ENCODE measurements at regions not wholly inside any gene's neighbourhood (a gene's known extent, or its start where the extent isn't known, plus 50 kb on each side); places are given as distances from the start of the nearest gene placed in this dataset.

DNA sequence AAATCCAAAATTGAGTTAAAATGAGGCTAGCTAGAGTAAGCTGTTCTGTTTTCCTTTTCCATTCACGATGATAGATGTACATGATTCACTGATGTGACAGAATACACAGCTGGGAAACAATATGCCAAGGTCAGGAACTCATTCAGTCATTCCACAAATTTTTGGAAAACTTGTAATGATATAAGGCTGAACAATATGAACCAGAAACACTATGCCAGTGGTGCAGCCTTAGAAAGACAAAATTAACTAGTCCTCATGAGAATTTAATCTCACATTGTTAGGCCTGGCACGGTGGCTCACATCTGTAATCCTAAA lies 50.0 kb upstream of the NDST3 start:
- Mint-ChIP-seq H3K27ac (no peak overlapping the region), H3K9me3 (no peaks in the 10 kb centered on the region), H3K4me1 (no peaks in the 10 kb centered on the region), H3K36me3 (ENCODE audit: insufficient read depth in 1 of 3, low read depth in 3 of 3) (no peaks in the 10 kb centered on the region), H3K27me3 (ENCODE audit: low read depth) (no peaks in the 10 kb centered on the region), H3K4me3 (no peak overlapping the region)
- Histone ChIP-seq H2BK120ac (ENCODE audit: low read depth, low read length, poor library complexity, severe bottlenecking) (no peak overlapping the region), H2BK20ac (ENCODE audit: low read depth, low read length, poor library complexity, severe bottlenecking) (no peak overlapping the region), H2AFZ (ENCODE audit: low read length) (no peak overlapping the region), H4K91ac (ENCODE audit: insufficient read length, low read depth, low read length) (no peak overlapping the region), H4K20me1 (ENCODE audit: control insufficient read depth, insufficient read depth, insufficient read length) (no peaks in the 10 kb centered on the region), H3K4me2 (ENCODE audit: insufficient read depth, insufficient read length, low read length) (no peak overlapping the region), H3K27ac (ENCODE audit: insufficient read length, low read depth, low read length) (no peak overlapping the region), H3K9ac (ENCODE audit: extremely low read depth, insufficient read length, low read length) (no peak overlapping the region), H3K14ac (ENCODE audit: insufficient read depth, low read length) (no peak overlapping the region), H4K8ac (replicated peaks; ENCODE audit: insufficient read length, low read depth, low read length) (no peak overlapping the region), H3K4ac (ENCODE audit: low read depth, low read length) (no peak overlapping the region), H3T11ph (ENCODE audit: low read length) (no peak overlapping the region), H4K5ac (ENCODE audit: insufficient read length, low read depth, low read length) (no peak overlapping the region), H3K9me3 (ENCODE audit: control insufficient read depth, low read depth, low read length) (no peaks in the 10 kb centered on the region), H3K56ac (ENCODE audit: insufficient read length, low read depth, low read length) (no peak overlapping the region), H3K79me1 (ENCODE audit: insufficient read depth, low read depth, low read length, poor library complexity, severe bottlenecking) (no peaks in the 10 kb centered on the region), H3K18ac (ENCODE audit: insufficient read length, low read depth, low read length) (no peak overlapping the region), H2BK15ac (ENCODE audit: low read depth, low read length) (no peak overlapping the region), H3K27me3 (ENCODE audit: insufficient read depth, low read length) (no peaks in the 10 kb centered on the region), H3K23ac (ENCODE audit: insufficient read length, low read depth, low read length) (no peak overlapping the region), H3K79me2 (ENCODE audit: insufficient read depth, low read length) (no peaks in the 10 kb centered on the region), H2BK12ac (ENCODE audit: insufficient read length, low read depth, low read length) (no peak overlapping the region), H2AK5ac (ENCODE audit: insufficient read length, low read length) (no peak overlapping the region), H3K4me1 (ENCODE audit: insufficient read depth, low read length) (no peaks in the 10 kb centered on the region), H3K23me2 (ENCODE audit: insufficient read length, low read depth, low read length, poor library complexity, severe bottlenecking) (no peaks in the 10 kb centered on the region), H2BK5ac (ENCODE audit: insufficient read length, low read length) (no peak overlapping the region)
- no CpG with 5 or more reads among the region's 2 CpGs for WGBS (ENCODE audit: extremely low coverage, insufficient read length, low lambda C conversion rate)
- TF ChIP-seq, protein P1, sequence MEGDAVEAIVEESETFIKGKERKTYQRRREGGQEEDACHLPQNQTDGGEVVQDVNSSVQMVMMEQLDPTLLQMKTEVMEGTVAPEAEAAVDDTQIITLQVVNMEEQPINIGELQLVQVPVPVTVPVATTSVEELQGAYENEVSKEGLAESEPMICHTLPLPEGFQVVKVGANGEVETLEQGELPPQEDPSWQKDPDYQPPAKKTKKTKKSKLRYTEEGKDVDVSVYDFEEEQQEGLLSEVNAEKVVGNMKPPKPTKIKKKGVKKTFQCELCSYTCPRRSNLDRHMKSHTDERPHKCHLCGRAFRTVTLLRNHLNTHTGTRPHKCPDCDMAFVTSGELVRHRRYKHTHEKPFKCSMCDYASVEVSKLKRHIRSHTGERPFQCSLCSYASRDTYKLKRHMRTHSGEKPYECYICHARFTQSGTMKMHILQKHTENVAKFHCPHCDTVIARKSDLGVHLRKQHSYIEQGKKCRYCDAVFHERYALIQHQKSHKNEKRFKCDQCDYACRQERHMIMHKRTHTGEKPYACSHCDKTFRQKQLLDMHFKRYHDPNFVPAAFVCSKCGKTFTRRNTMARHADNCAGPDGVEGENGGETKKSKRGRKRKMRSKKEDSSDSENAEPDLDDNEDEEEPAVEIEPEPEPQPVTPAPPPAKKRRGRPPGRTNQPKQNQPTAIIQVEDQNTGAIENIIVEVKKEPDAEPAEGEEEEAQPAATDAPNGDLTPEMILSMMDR (conservative IDR thresholded peaks at IDR 0.05), result no peak
- no peak for DNase-seq

Measured in H9 (cell line).